H1 (cell line): ENCODE measurements at regions not wholly inside any gene's neighbourhood (a gene's known extent, or its start where the extent isn't known, plus 50 kb on each side); places are given as distances from the start of the nearest gene placed in this dataset.

Source experiments
- CEBPB ChIP-seq: IDR thresholded peaks from 2 replicates; pipeline ENCODE4 v1.6.1; 2012; ENCODE audit warnings: low read depth, low read length
- EGR1 ChIP-seq: IDR thresholded peaks from 2 replicates; pipeline ENCODE4 v1.6.1; 2011; ENCODE audit warnings: low read depth, low read length, borderline replicate concordance
- JUND ChIP-seq: IDR thresholded peaks from 2 replicates; pipeline ENCODE4 v1.6.1; 2011; ENCODE audit warnings: mild to moderate bottlenecking, improper control_type of control experiment, low read length
- KDM1A ChIP-seq: fragments of 200-600, 300-600 bp; sonication (generic); IDR thresholded peaks from 2 replicates; pipeline ENCODE4 v1.7.1; 2016; ENCODE audit warnings: mild to moderate bottlenecking, low read length, borderline replicate concordance
- RAD21 ChIP-seq, 2 experiments: IDR thresholded peaks in 1 of 2; conservative IDR thresholded peaks in 1 of 2; 2 replicates each; pipeline ENCODE4 v1.6.1; 2011; ENCODE audit warnings: low read depth in 2 of 2, low read length in 2 of 2, improper control_type of control experiment in 1 of 2, inconsistent platforms in 1 of 2, mild to moderate bottlenecking in 1 of 2, moderate library complexity in 1 of 2
- RNF2 ChIP-seq: fragments of 200-900, 300-1000 bp; sonication (generic); IDR thresholded peaks from 2 replicates; pipeline ENCODE4 v1.7.1; 2016; ENCODE audit warnings: borderline replicate concordance, low read depth, mild to moderate bottlenecking, antibody characterized with exemption, low read length; ENCODE audit not compliant: poor library complexity, severe bottlenecking; ENCODE audit errors: missing control alignments
- RXRA ChIP-seq: IDR thresholded peaks from 2 replicates; pipeline ENCODE4 v1.6.1; 2011; ENCODE audit warnings: low read depth, mild to moderate bottlenecking, low read length, moderate library complexity; ENCODE audit not compliant: insufficient read depth
- TAF7 ChIP-seq: optimal IDR thresholded peaks from 2 replicates; pipeline ENCODE3; 2011; ENCODE audit warnings: low read depth, mild to moderate bottlenecking, inconsistent platforms, low read length, moderate library complexity, borderline replicate concordance
- TF ChIP-seq, protein P1 (sequence below): IDR thresholded peaks from 2 replicates; pipeline ENCODE4 v1.6.1; 2012; ENCODE audit warnings: inconsistent platforms

GRCh38 chr2:238587776-238588660 is 161.3 kb downstream of the ASB1 start (continued):
- TF ChIP-seq RNF2 (no peak), RXRA (no peak), EGR1 (no peak), TAF7 (no peak), CEBPB (no peak), JUND (no peak), RAD21 (IDR thresholded peaks at IDR 0.05 in 1 of 2, conservative IDR thresholded peaks at IDR 0.05 in 1 of 2; ENCODE audit: low read depth in 2 of 2, low read length in 2 of 2) (no peak), KDM1A (no peak)
- TF ChIP-seq, protein P1, sequence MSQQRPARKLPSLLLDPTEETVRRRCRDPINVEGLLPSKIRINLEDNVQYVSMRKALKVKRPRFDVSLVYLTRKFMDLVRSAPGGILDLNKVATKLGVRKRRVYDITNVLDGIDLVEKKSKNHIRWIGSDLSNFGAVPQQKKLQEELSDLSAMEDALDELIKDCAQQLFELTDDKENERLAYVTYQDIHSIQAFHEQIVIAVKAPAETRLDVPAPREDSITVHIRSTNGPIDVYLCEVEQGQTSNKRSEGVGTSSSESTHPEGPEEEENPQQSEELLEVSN: no peak
